ENCODE measurements at regions not wholly inside any gene's neighbourhood (a gene's known extent, or its start where the extent isn't known, plus 50 kb on each side); places are given as distances from the start of the nearest gene placed in this dataset.

- H3K27ac ChIP-seq (ENCODE audit: low read depth in 2 of 2, low read length in 2 of 2) = no peak overlapping the region
- intact Hi-C loops (cut with DNase I) = no loop called here
- no peak for TF ChIP-seq CTCF (IDR thresholded peaks at IDR 0.05; ENCODE audit: borderline replicate concordance, extremely low read depth, insufficient read depth)
Observed at GRCh38 chr17:33989361-33990148, 265.5 kb upstream of the CCL2 start.

GRCh38 chr17:33990943-33991706 lies 264.0 kb upstream of the CCL2 start:
- no peak for DNase-seq
- Histone ChIP-seq H3K9me3 (ENCODE audit: control insufficient read depth in 2 of 3, insufficient read depth in 1 of 3, low read length in 3 of 3) (no peaks in the 10 kb centered on the region), H3K4me3 (ENCODE audit: low read length in 3 of 3) (no peak overlapping the region), H3K27me3 (ENCODE audit: control insufficient read depth, insufficient read depth, low read length) (no peaks in the 10 kb centered on the region), H3K4me1 (ENCODE audit: control insufficient read depth in 2 of 3, insufficient read depth in 2 of 3, low read depth in 1 of 3, low read length in 3 of 3) (no peaks in the 10 kb centered on the region), H3K9ac (ENCODE audit: low read length in 3 of 3) (no peak overlapping the region), H3K36me3 (ENCODE audit: control insufficient read depth in 2 of 3, insufficient read depth in 3 of 3, low read length in 3 of 3) (no peaks in the 10 kb centered on the region), H3K27ac (ENCODE audit: low read depth in 2 of 2, low read length in 2 of 2) (no peak overlapping the region)
- intact Hi-C loops (cut with DNase I) = no loop called here
- no peak for TF ChIP-seq CTCF (IDR thresholded peaks at IDR 0.05; ENCODE audit: borderline replicate concordance, extremely low read depth, insufficient read depth)
- no peak for FAIRE-seq

More at GRCh38 chr17:33989361-33990148, 265.5 kb upstream of the CCL2 start:
- Histone ChIP-seq H3K9ac (ENCODE audit: low read length in 3 of 3) (no peak overlapping the region), H3K36me3 (ENCODE audit: control insufficient read depth in 2 of 3, insufficient read depth in 3 of 3, low read length in 3 of 3) (no peaks in the 10 kb centered on the region), H3K27me3 (ENCODE audit: control insufficient read depth, insufficient read depth, low read length) (no peaks in the 10 kb centered on the region), H3K9me3 (ENCODE audit: control insufficient read depth in 2 of 3, insufficient read depth in 1 of 3, low read length in 3 of 3) (no peaks in the 10 kb centered on the region), H3K4me1 (ENCODE audit: control insufficient read depth in 2 of 3, insufficient read depth in 2 of 3, low read depth in 1 of 3, low read length in 3 of 3) (no peaks in the 10 kb centered on the region), H3K4me3 (ENCODE audit: low read length in 3 of 3) (no peak overlapping the region)
- DNase-seq (no peak), FAIRE-seq (no peak)

- H3K4me1 ChIP-seq (ENCODE audit: control insufficient read depth in 2 of 3, insufficient read depth in 2 of 3, low read depth in 1 of 3, low read length in 3 of 3) = no peaks in the 10 kb centered on the region
- no peak overlapping the region for H3K9ac ChIP-seq (ENCODE audit: low read length in 3 of 3)
- H3K27ac ChIP-seq (ENCODE audit: low read depth in 2 of 2, low read length in 2 of 2) = no peak overlapping the region
- no peak overlapping the region for H3K4me3 ChIP-seq (ENCODE audit: low read length in 3 of 3)
- DNase-seq (no peak), FAIRE-seq (no peak)
- H3K36me3 ChIP-seq (ENCODE audit: control insufficient read depth in 2 of 3, insufficient read depth in 3 of 3, low read length in 3 of 3) = no peaks in the 10 kb centered on the region
- intact Hi-C loops (cut with DNase I) = no loop called here
- no peak for TF ChIP-seq CTCF (IDR thresholded peaks at IDR 0.05; ENCODE audit: borderline replicate concordance, extremely low read depth, insufficient read depth)
- H3K9me3 ChIP-seq (ENCODE audit: control insufficient read depth in 2 of 3, insufficient read depth in 1 of 3, low read length in 3 of 3) = no peaks in the 10 kb centered on the region
- H3K27me3 ChIP-seq (ENCODE audit: control insufficient read depth, insufficient read depth, low read length) = no peaks in the 10 kb centered on the region
Observed at GRCh38 chr17:33992113-33992512, 263.0 kb upstream of the CCL2 start.

All from kidney (tissue), 13 donors.